ENCODE measurements at regions not wholly inside any gene's neighbourhood (a gene's known extent, or its start where the extent isn't known, plus 50 kb on each side); places are given as distances from the start of the nearest gene placed in this dataset.

GRCh38 chr3:83251490-83251889, 1490.0 kb upstream of the GBE1 start:
- Histone ChIP-seq H3K9ac (ENCODE audit: low read length) (no peak overlapping the region), H3F3A (ENCODE audit: low read length, unreplicated experiment) (no peaks in the 10 kb centered on the region), H3K27ac (ENCODE audit: low read length) (no peak overlapping the region), H3K4me3 (ENCODE audit: low read length) (no peak overlapping the region), H4K20me1 (ENCODE audit: low read length) (no peaks in the 10 kb centered on the region), H3K36me3 (ENCODE audit: low read depth, low read length) (no peaks in the 10 kb centered on the region), H3K27me3 (ENCODE audit: low read length) (no peaks in the 10 kb centered on the region), H2AFZ (ENCODE audit: low read length) (no peak overlapping the region), H3K4me2 (ENCODE audit: low read length) (no peak overlapping the region), H3K79me2 (ENCODE audit: low read length) (no peaks in the 10 kb centered on the region), H3K9me2 (replicated peaks; ENCODE audit: low read length) (no peaks in the 10 kb centered on the region), H3K9me3 (ENCODE audit: low read length) (no peaks in the 10 kb centered on the region), H3K4me1 (ENCODE audit: insufficient read depth, low read length) (peaks cover 11% of the 10 kb centered on the region)
- DNase-seq (no peak), ATAC-seq (no peak)
- no TSS peak for BruUV-seq (replicated peaks)
- intact Hi-C loops (cut with micrococcal nuclease): no loop called here
- ChIA-PET POLR2A (ENCODE audit: unreplicated experiment) (no interaction called here), CTCF (no interaction called here)
- TF ChIP-seq EZH2phosphoT487 (IDR thresholded peaks at IDR 0.05; ENCODE audit: borderline replicate concordance, low read length) (no peak), EZH2 (IDR thresholded peaks at IDR 0.05; ENCODE audit: low read length, unreplicated experiment) (no peak), CTCF (conservative IDR thresholded peaks at IDR 0.05; ENCODE audit: low read depth, low read length) (no peak)

GRCh38 chr3:83250613-83251012, 1489.2 kb upstream of the GBE1 start:
- intact Hi-C loops (cut with micrococcal nuclease): no loop called here
- no peaks in the 10 kb centered on the region for H3K9me3 ChIP-seq (ENCODE audit: low read length)
- H4K20me1 ChIP-seq (ENCODE audit: low read length): no peaks in the 10 kb centered on the region
- BruUV-seq (replicated peaks): no TSS peak
- TF ChIP-seq CTCF (conservative IDR thresholded peaks at IDR 0.05; ENCODE audit: low read depth, low read length): no peak
- no peak for TF ChIP-seq EZH2phosphoT487 (IDR thresholded peaks at IDR 0.05; ENCODE audit: borderline replicate concordance, low read length)
- no peak for TF ChIP-seq EZH2 (IDR thresholded peaks at IDR 0.05; ENCODE audit: low read length, unreplicated experiment)
- H2AFZ ChIP-seq (ENCODE audit: low read length): no peak overlapping the region
- peaks cover 11% of the 10 kb centered on the region for H3K4me1 ChIP-seq (ENCODE audit: insufficient read depth, low read length)
- ChIA-PET POLR2A (ENCODE audit: unreplicated experiment) (no interaction called here), CTCF (no interaction called here)
- ATAC-seq (peak; percentile 65), DNase-seq (no peak)
- H3K36me3 ChIP-seq (ENCODE audit: low read depth, low read length): no peaks in the 10 kb centered on the region
- no peaks in the 10 kb centered on the region for H3K79me2 ChIP-seq (ENCODE audit: low read length)
- H3K9ac ChIP-seq (ENCODE audit: low read length): no peak overlapping the region
- H3K27ac ChIP-seq (ENCODE audit: low read length): no peak overlapping the region
- no peaks in the 10 kb centered on the region for H3K27me3 ChIP-seq (ENCODE audit: low read length)
- no peak overlapping the region for H3K4me3 ChIP-seq (ENCODE audit: low read length)
- no peak overlapping the region for H3K4me2 ChIP-seq (ENCODE audit: low read length)
- H3K9me2 ChIP-seq (replicated peaks; ENCODE audit: low read length): no peaks in the 10 kb centered on the region
- H3F3A ChIP-seq (ENCODE audit: low read length, unreplicated experiment): no peaks in the 10 kb centered on the region

- Histone ChIP-seq H3K9ac (ENCODE audit: low read length) (no peak overlapping the region), H3K27me3 (ENCODE audit: low read length) (no peaks in the 10 kb centered on the region), H3K4me3 (ENCODE audit: low read length) (no peak overlapping the region), H2AFZ (ENCODE audit: low read length) (peak overlapping the region; percentile 33; the same call in 1 of the 2 replicates), H3K9me3 (ENCODE audit: low read length) (no peaks in the 10 kb centered on the region), H3K27ac (ENCODE audit: low read length) (peak overlapping the region; percentile 21; the same call in 1 of the 2 replicates), H3K79me2 (ENCODE audit: low read length) (no peaks in the 10 kb centered on the region), H4K20me1 (ENCODE audit: low read length) (no peaks in the 10 kb centered on the region), H3K36me3 (ENCODE audit: low read depth, low read length) (no peaks in the 10 kb centered on the region), H3K4me1 (ENCODE audit: insufficient read depth, low read length) (peaks cover 11% of the 10 kb centered on the region), H3K9me2 (replicated peaks; ENCODE audit: low read length) (no peaks in the 10 kb centered on the region), H3F3A (ENCODE audit: low read length, unreplicated experiment) (no peaks in the 10 kb centered on the region), H3K4me2 (ENCODE audit: low read length) (peak overlapping the region; percentile 11; the same call in 1 of the 2 replicates)
- DNase-seq (peak; percentile 84), ATAC-seq (peak; percentile 95)
- TF ChIP-seq EZH2 (IDR thresholded peaks at IDR 0.05; ENCODE audit: low read length, unreplicated experiment): no peak
- no peak for TF ChIP-seq CTCF (conservative IDR thresholded peaks at IDR 0.05; ENCODE audit: low read depth, low read length)
- TF ChIP-seq EZH2phosphoT487 (IDR thresholded peaks at IDR 0.05; ENCODE audit: borderline replicate concordance, low read length): no peak
- intact Hi-C loops (cut with micrococcal nuclease): no loop called here
- ChIA-PET CTCF (no interaction called here), POLR2A (ENCODE audit: unreplicated experiment) (no interaction called here)
- BruUV-seq (replicated peaks): no TSS peak
These were observed 1487.0 kb upstream of the GBE1 start for GRCh38 chr3:83248454-83248853.

Measured in PC-3 (cell line).